Common myeloid progenitor, CD34-positive (primary cell): ENCODE measurements at regions not wholly inside any gene's neighbourhood (a gene's known extent, or its start where the extent isn't known, plus 50 kb on each side); places are given as distances from the start of the nearest gene placed in this dataset.

Experiments
- CTCF ChIA-PET: fragments of 350-600 bp; sonication (Branson Sonifier 250); formaldehyde crosslinking; loops from one replicate; lab custom pipeline; 2021; ENCODE audit warnings: antibody characterized with exemption; lab: Charles Lee
- POLR2A ChIA-PET: fragments of 350-600 bp; sonication (Branson Sonifier 250); formaldehyde crosslinking; loops from one replicate; lab custom pipeline; 2021; ENCODE audit warnings: antibody characterized with exemption; lab: Charles Lee
- DNase-seq, 3 donors: peaks; one replicate each; pipeline versions ENCODE4 v3.0.0 to v3.0.0-alpha.2; 2013
- H3K27ac ChIP-seq, 2 experiments: 1 replicate in 1 of 2; 2 replicates in 1 of 2; pipeline ENCODE4 v1.7.0; 2013; ENCODE audit warnings: inconsistent platforms in 2 of 2, low read length in 2 of 2, mild to moderate bottlenecking in 2 of 2, low read depth in 1 of 2, moderate library complexity in 1 of 2; ENCODE audit not compliant: severe bottlenecking in 2 of 2, insufficient read depth in 1 of 2, poor library complexity in 1 of 2
- H3K27me3 ChIP-seq, 5 experiments: replicated peaks in 2 of 5; 1 replicate in 3 of 5; 2 replicates in 2 of 5; pipeline versions ENCODE4 v1.6.1 to v1.7.0; 2013; ENCODE audit warnings: low read length in 4 of 5, mild to moderate bottlenecking in 2 of 5, moderate library complexity in 2 of 5, inconsistent platforms in 1 of 5; ENCODE audit not compliant: insufficient read depth in 5 of 5, control insufficient read depth in 4 of 5
- H3K36me3 ChIP-seq, 4 experiments: 1 replicate in 2 of 4; 2 replicates in 2 of 4; pipeline versions ENCODE4 v1.6.1 to v1.7.0; 2013; ENCODE audit warnings: low read length in 3 of 4, control low read depth in 1 of 4, mild to moderate bottlenecking in 1 of 4; ENCODE audit not compliant: control insufficient read depth in 4 of 4, insufficient read depth in 4 of 4
- H3K4me1 ChIP-seq, 4 experiments: 1 replicate in 3 of 4; 2 replicates in 1 of 4; pipeline versions ENCODE4 v1.6.1 to v1.7.1; 2013; ENCODE audit warnings: low read length in 3 of 4, mild to moderate bottlenecking in 3 of 4, control low read depth in 1 of 4, inconsistent platforms in 1 of 4, moderate library complexity in 1 of 4; ENCODE audit not compliant: control insufficient read depth in 4 of 4, insufficient read depth in 4 of 4; ENCODE audit errors: control extremely low read depth in 1 of 4
- H3K4me3 ChIP-seq, 7 experiments: 1 replicate in 4 of 7; 2 replicates in 3 of 7; pipeline versions ENCODE4 v1.5.1 to v1.7.0; 2013; ENCODE audit warnings: mild to moderate bottlenecking in 7 of 7, low read length in 6 of 7, moderate library complexity in 6 of 7, inconsistent platforms in 2 of 7, low read depth in 2 of 7, control low read depth in 1 of 7; ENCODE audit not compliant: insufficient read depth in 4 of 7, control insufficient read depth in 1 of 7; ENCODE audit errors: extremely low read depth in 1 of 7
- H3K9me3 ChIP-seq, 5 experiments: 1 replicate in 4 of 5; 2 replicates in 1 of 5; pipeline versions ENCODE4 v1.6.1 to v1.7.1; 2013; ENCODE audit warnings: low read length in 4 of 5, mild to moderate bottlenecking in 2 of 5, inconsistent platforms in 1 of 5, low read depth in 1 of 5, moderate library complexity in 1 of 5; ENCODE audit not compliant: control insufficient read depth in 4 of 5, insufficient read depth in 2 of 5; ENCODE audit errors: control extremely low read depth in 1 of 5
- WGBS: methylation state at CpG from one replicate; pipeline ENCODE4 v1.1.5; 2013; ENCODE audit not compliant: insufficient coverage; 5-methylcytosine and 5-hydroxymethylcytosine counted together

DNA sequence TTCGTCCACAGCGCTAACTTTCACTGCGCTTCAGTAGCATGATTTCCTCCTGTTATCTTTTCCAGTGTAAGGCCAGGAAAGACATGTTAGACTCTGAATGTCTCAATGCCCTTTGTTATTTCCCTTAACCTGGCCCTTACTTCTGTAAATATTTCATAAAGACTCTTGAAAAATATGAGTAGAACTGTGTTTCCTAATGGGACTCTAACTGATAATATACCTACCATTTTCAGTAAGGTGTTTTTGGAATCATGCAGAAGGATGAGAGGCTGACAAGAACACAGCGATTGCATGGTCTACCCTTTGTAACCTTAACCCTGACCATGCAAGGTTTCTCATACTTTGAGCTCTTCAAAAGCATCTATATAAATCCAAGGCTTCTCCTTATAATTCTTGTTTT lies 550.1 kb downstream of the SLITRK6 start:
- Histone ChIP-seq H3K9me3 (peaks cover 0 to 2% (median 0%) of the 10 kb centered on the region in 5 experiments), H3K27ac (no peak overlapping the region), H3K36me3 (no peaks in the 10 kb centered on the region), H3K4me3 (no peak overlapping the region), H3K27me3 (no peaks in the 10 kb centered on the region), H3K4me1 (peaks cover 0 to 1% (median 0%) of the 10 kb centered on the region in 4 experiments)
- POLR2A ChIA-PET = interaction anchor here (0.7 kb wide), 1 partner anchor 531 kb away, joined by 3 read pairs; no protein-coding TSS in a partner anchor
- WGBS = 100% methylated on average over 4 of the region's 4 CpGs
- no peak for DNase-seq
- CTCF ChIA-PET = no interaction called here

DNA sequence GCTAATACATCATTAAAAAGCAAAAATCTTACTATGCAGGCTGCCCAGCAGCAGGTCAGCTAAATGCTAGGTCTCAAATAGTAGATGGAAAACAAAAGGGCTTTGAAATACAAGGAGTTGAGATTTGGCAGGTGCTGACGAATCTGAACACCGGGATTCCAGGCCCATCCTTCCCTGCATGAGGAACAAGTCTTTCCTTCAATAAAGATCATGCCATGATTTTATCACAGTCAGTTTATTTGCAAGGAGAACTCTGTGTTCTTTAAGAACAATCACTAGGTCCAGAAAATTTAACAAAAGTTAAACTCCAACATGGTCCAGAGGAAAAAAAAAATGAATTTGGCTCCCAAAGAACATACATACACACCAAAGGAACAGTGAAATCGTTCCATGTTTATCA lies 551.4 kb downstream of the SLITRK6 start:
- 100% methylated on average over 2 of the region's 3 CpGs for WGBS
- Histone ChIP-seq H3K27ac (no peak overlapping the region), H3K27me3 (no peaks in the 10 kb centered on the region), H3K4me1 (peaks cover 0 to 4% (median 0%) of the 10 kb centered on the region in 4 experiments), H3K36me3 (no peaks in the 10 kb centered on the region), H3K4me3 (no peak overlapping the region), H3K9me3 (no peaks in the 10 kb centered on the region)
- POLR2A ChIA-PET = no interaction called here
- CTCF ChIA-PET = no interaction called here
- no peak for DNase-seq

DNA sequence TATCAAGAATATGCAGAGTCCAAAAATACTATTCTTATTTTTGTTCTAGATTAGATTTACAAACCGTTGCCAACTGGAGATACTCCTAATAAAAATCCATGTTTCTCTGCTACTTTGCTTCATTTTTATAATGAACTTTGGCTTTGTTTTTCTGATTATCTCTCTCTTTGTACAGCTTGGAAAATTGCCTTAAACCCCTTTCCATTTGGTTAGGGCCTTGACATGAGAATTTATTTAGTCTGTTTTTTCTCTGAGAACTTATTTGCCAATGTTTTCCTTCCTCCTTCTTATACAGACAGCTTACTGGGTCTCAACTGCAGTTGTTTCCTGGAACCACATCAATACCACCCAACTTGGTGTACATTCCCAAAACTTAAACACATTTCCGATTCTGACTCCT lies 555.4 kb downstream of the SLITRK6 start:
- no CpG with 5 or more reads among the region's 2 CpGs for WGBS
- no peaks in the 10 kb centered on the region for H3K36me3 ChIP-seq
- CTCF ChIA-PET = no interaction called here
- DNase-seq = no peak
- H3K9me3 ChIP-seq = no peaks in the 10 kb centered on the region
- H3K27me3 ChIP-seq = no peaks in the 10 kb centered on the region
- POLR2A ChIA-PET = no interaction called here
- H3K4me1 ChIP-seq = peaks cover 0 to 6% (median 0%) of the 10 kb centered on the region in 4 experiments
- H3K27ac ChIP-seq = no peak overlapping the region
- H3K4me3 ChIP-seq = no peak overlapping the region

DNA sequence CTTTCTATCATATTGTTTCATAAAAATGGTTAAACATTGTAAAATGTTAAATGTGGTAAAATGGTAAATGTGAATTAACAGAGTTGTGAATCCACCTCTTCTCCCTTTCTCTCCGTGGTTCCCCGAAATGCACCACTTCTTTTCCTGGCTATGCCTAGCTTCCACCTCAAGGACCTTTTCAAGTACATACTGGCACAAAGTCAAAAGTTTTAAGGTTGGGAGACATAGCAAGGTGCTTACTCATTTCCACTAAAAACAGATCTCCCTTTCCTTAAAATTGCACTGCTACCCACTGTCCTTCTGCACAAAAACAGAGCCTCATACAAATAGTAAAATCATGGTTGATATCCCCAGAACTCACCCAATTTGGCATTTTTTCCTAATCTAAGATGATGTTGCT lies 558.2 kb downstream of the SLITRK6 start:
- Histone ChIP-seq H3K36me3 (no peaks in the 10 kb centered on the region), H3K9me3 (no peaks in the 10 kb centered on the region), H3K4me1 (peaks cover 0 to 6% (median 0%) of the 10 kb centered on the region in 4 experiments), H3K27me3 (no peaks in the 10 kb centered on the region), H3K27ac (no peak overlapping the region), H3K4me3 (no peak overlapping the region)
- ChIA-PET CTCF (no interaction called here), POLR2A (no interaction called here)
- DNase-seq = peak in 2 of 3 donors; percentile 8 to 17
- WGBS = no CpG with 5 or more reads among the region's 2 CpGs

DNA sequence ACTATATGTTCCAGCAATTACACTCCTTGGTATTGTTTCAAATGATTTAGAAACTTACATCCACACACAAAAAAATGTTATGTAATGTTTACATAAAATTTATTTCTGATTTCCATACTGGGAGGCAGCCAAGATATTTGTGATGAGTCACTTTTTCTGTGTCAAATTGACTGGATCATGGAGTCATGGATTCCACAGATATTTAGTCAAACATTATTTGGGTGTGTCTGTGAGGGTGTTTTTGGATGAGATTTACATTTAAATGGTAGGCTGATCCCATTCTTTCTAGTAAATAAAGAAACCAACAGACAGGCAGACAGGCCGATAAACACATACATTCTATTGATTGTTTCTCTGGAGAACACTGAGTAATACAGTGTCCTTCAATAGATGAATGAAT lies 562.8 kb downstream of the SLITRK6 start:
- DNase-seq = no peak
- H3K36me3 ChIP-seq = no peaks in the 10 kb centered on the region
- no peaks in the 10 kb centered on the region for H3K9me3 ChIP-seq
- no peak overlapping the region for H3K27ac ChIP-seq
- peaks cover 0 to 2% (median 0%) of the 10 kb centered on the region in 4 experiments for H3K4me1 ChIP-seq
- H3K27me3 ChIP-seq = no peaks in the 10 kb centered on the region
- CTCF ChIA-PET = no interaction called here
- no peak overlapping the region for H3K4me3 ChIP-seq
- WGBS = no CpG with 5 or more reads among the region's 1 CpG
- POLR2A ChIA-PET = no interaction called here

DNA sequence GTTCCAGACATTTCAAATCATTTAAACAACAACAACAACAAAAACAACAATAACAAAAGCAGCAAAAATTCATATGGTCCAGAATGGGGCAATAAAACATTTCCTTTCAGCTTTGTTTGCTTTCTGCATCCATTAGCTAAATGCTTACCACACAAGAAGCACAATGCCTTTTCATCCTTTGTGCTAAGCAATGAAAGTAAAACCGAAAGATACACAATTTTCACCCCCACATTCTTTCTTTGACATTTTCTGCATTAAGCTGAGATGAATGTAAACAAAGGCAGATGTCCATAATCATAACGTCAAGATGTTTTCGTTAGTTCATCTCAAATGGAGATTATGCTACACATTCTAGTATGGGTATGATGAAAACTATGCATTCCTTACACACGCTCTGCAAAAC lies 568.5 kb downstream of the SLITRK6 start:
- no peaks in the 10 kb centered on the region for H3K36me3 ChIP-seq
- ChIA-PET CTCF (no interaction called here), POLR2A (no interaction called here)
- DNase-seq = no peak
- H3K4me3 ChIP-seq = no peak overlapping the region
- H3K4me1 ChIP-seq = no peaks in the 10 kb centered on the region
- WGBS = 90% methylated on average over 2 of the region's 4 CpGs
- no peaks in the 10 kb centered on the region for H3K9me3 ChIP-seq
- H3K27me3 ChIP-seq = no peaks in the 10 kb centered on the region
- H3K27ac ChIP-seq = no peak overlapping the region

DNA sequence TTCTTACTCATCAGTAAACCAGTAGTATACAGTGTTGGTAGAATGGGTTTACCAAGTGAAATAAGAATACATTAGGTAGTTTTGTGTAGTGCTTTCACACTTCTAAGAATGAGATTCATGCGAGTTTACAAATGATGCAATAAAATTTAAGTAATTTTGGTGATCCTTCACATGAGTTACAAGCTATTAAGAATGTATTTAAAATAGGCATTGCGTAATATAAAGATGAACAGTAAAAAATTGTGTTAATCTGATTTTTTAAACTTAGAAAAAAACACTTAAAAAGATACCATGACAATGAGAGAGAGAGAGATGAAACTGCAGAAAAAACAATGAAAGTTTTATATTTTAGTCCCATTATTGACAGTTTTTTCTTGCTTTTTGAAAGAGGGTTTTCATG lies 570.5 kb downstream of the SLITRK6 start:
- ChIA-PET POLR2A (no interaction called here), CTCF (no interaction called here)
- no peaks in the 10 kb centered on the region for H3K36me3 ChIP-seq
- H3K9me3 ChIP-seq = no peaks in the 10 kb centered on the region
- H3K27me3 ChIP-seq = no peaks in the 10 kb centered on the region
- H3K4me1 ChIP-seq = no peaks in the 10 kb centered on the region
- no peak overlapping the region for H3K4me3 ChIP-seq
- no peak overlapping the region for H3K27ac ChIP-seq
- no peak for DNase-seq
- WGBS = 100% methylated on average over 1 of the region's 2 CpGs
